MM.1S (cell line): ENCODE measurements at regions not wholly inside any gene's neighbourhood (a gene's known extent, or its start where the extent isn't known, plus 50 kb on each side); places are given as distances from the start of the nearest gene placed in this dataset.

Experiments
- DNase-seq: peaks from one replicate; pipeline ENCODE4 v3.0.0-alpha.2; 2015
- H2AFZ ChIP-seq: fragments of 300-600 bp; sonication (generic); 2 replicates; pipeline ENCODE4 v1.6.0; 2016; ENCODE audit warnings: antibody characterized with exemption, low read length
- H3F3A ChIP-seq: fragments of 300-600 bp; sonication (generic); 2 replicates; pipeline ENCODE4 v1.6.1; 2016; ENCODE audit warnings: mild to moderate bottlenecking, antibody characterized with exemption, low read length, moderate library complexity, mixed read lengths; ENCODE audit not compliant: insufficient read depth
- H3K27ac ChIP-seq: fragments of 300-600 bp; sonication (generic); 2 replicates; pipeline ENCODE4 v1.5.1; 2016; ENCODE audit warnings: mild to moderate bottlenecking, low read length
- H3K27me3 ChIP-seq: fragments of 300-600 bp; sonication (generic); replicated peaks from 2 replicates; pipeline ENCODE4 v1.6.0; 2016; ENCODE audit warnings: low read length; ENCODE audit not compliant: insufficient read depth
- H3K36me3 ChIP-seq: fragments of 300-600 bp; sonication (generic); replicated peaks from 2 replicates; pipeline ENCODE4 v1.6.1; 2016; ENCODE audit warnings: mild to moderate bottlenecking, low read length, mixed read lengths; ENCODE audit not compliant: insufficient read depth
- H3K4me1 ChIP-seq: fragments of 300-600 bp; sonication (generic); 2 replicates; pipeline ENCODE4 v1.6.1; 2016; ENCODE audit warnings: low read length, mixed read lengths
- H3K4me2 ChIP-seq: fragments of 300-600 bp; sonication (generic); 2 replicates; pipeline ENCODE4 v1.6.0; 2016; ENCODE audit warnings: low read depth, low read length
- H3K4me3 ChIP-seq: fragments of 300-600 bp; sonication (generic); 2 replicates; pipeline ENCODE4 v1.5.1; 2016; ENCODE audit warnings: low read length, mixed read lengths
- H3K79me2 ChIP-seq: fragments of 300-600 bp; sonication (generic); 2 replicates; pipeline ENCODE4 v1.6.1; 2016; ENCODE audit warnings: mixed run types, low read length, mixed read lengths
- H3K9ac ChIP-seq: fragments of 300-600 bp; sonication (generic); 2 replicates; pipeline ENCODE4 v1.6.1; 2016; ENCODE audit warnings: low read length, mixed read lengths
- H3K9me2 ChIP-seq: fragments of 300-600 bp; sonication (generic); replicated peaks from 2 replicates; pipeline ENCODE4 v1.6.1; 2016; ENCODE audit warnings: mild to moderate bottlenecking, low read length, mixed read lengths; ENCODE audit not compliant: insufficient read depth
- H3K9me3 ChIP-seq: fragments of 300-600 bp; sonication (generic); replicated peaks from 2 replicates; pipeline ENCODE4 v1.6.1; 2016; ENCODE audit warnings: mild to moderate bottlenecking, low read length, mixed read lengths; ENCODE audit not compliant: insufficient read depth
- H4K20me1 ChIP-seq: fragments of 300-600 bp; sonication (generic); 2 replicates; pipeline ENCODE4 v1.6.1; 2016; ENCODE audit warnings: mild to moderate bottlenecking, low read length, moderate library complexity, mixed read lengths; ENCODE audit not compliant: insufficient read depth
- EZH2 ChIP-seq: fragments of 300-600 bp; sonication (generic); optimal IDR thresholded peaks from 2 replicates; pipeline ENCODE3; 2017; ENCODE audit warnings: low read depth, mild to moderate bottlenecking, antibody characterized with exemption, low read length, mixed read lengths
- EZH2phosphoT487 ChIP-seq: fragments of 300-600 bp; sonication (generic); IDR thresholded peaks from 2 replicates; pipeline ENCODE4 v1.6.1; 2018; ENCODE audit warnings: antibody characterized with exemption, low read length
- TF ChIP-seq, protein P1 (sequence below): fragments of 300-600 bp; sonication (generic); IDR thresholded peaks from 2 replicates; pipeline ENCODE4 v1.5.1; 2016; ENCODE audit warnings: antibody characterized with exemption, low read length, mixed read lengths

DNA sequence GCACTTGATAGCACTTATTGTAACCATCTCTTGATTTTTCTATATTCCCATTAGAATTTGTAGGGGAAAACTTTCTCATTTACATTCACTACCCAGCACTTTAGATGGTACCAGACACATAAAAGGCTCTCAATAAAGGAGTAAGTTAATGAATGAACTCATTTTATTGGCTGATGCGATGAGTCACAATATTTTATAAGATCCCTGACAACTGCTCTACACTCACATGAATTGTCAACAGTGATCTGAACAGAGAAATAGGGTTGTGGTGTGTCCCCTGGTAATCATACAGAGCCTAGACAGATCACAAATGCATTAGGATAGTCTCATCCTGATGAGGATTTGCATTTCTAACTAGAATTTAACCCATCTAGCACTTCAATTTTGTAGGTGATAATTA, 567.6 kb upstream of the ARPP21 start:
- Histone ChIP-seq H3K27ac (no peak overlapping the region), H2AFZ (no peak overlapping the region), H3K36me3 (no peaks in the 10 kb centered on the region), H3K79me2 (no peaks in the 10 kb centered on the region), H4K20me1 (no peaks in the 10 kb centered on the region), H3K4me3 (no peak overlapping the region), H3K9me3 (no peaks in the 10 kb centered on the region), H3F3A (no peaks in the 10 kb centered on the region), H3K9me2 (no peaks in the 10 kb centered on the region), H3K4me2 (no peak overlapping the region), H3K27me3 (no peaks in the 10 kb centered on the region), H3K4me1 (no peaks in the 10 kb centered on the region), H3K9ac (no peak overlapping the region)
- no peak for DNase-seq
- TF ChIP-seq EZH2phosphoT487: no peak
- TF ChIP-seq, protein P1, sequence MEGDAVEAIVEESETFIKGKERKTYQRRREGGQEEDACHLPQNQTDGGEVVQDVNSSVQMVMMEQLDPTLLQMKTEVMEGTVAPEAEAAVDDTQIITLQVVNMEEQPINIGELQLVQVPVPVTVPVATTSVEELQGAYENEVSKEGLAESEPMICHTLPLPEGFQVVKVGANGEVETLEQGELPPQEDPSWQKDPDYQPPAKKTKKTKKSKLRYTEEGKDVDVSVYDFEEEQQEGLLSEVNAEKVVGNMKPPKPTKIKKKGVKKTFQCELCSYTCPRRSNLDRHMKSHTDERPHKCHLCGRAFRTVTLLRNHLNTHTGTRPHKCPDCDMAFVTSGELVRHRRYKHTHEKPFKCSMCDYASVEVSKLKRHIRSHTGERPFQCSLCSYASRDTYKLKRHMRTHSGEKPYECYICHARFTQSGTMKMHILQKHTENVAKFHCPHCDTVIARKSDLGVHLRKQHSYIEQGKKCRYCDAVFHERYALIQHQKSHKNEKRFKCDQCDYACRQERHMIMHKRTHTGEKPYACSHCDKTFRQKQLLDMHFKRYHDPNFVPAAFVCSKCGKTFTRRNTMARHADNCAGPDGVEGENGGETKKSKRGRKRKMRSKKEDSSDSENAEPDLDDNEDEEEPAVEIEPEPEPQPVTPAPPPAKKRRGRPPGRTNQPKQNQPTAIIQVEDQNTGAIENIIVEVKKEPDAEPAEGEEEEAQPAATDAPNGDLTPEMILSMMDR: no peak
- TF ChIP-seq EZH2: no peak

DNA sequence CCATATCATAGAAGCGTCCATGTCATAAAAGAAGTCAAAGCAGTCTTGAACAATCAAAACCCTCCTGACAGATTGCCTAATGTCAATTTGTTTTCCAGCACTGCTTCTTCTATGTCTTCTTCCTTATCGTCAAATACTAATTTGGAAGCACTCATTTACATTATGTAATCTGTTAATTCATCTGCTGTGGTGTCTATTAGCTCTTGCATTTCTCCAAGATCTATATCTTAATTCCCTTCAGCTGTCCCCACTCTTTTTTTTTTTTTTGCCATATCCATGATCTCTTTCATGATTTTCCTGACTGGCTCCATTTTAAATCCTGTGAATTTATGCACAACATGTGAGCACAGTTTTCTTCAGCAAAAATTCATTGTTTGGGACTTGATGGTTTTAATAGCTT, 560.5 kb upstream of the ARPP21 start:
- Histone ChIP-seq H3K4me1 (no peaks in the 10 kb centered on the region), H4K20me1 (no peaks in the 10 kb centered on the region), H3K36me3 (no peaks in the 10 kb centered on the region), H3F3A (no peaks in the 10 kb centered on the region), H2AFZ (no peak overlapping the region), H3K27ac (no peak overlapping the region), H3K9ac (no peak overlapping the region), H3K4me2 (no peak overlapping the region), H3K9me2 (no peaks in the 10 kb centered on the region), H3K27me3 (no peaks in the 10 kb centered on the region), H3K9me3 (no peaks in the 10 kb centered on the region), H3K79me2 (no peaks in the 10 kb centered on the region), H3K4me3 (no peak overlapping the region)
- TF ChIP-seq EZH2phosphoT487 (no peak), EZH2 (no peak)
- TF ChIP-seq, protein P1: no peak
- no peak for DNase-seq

DNA sequence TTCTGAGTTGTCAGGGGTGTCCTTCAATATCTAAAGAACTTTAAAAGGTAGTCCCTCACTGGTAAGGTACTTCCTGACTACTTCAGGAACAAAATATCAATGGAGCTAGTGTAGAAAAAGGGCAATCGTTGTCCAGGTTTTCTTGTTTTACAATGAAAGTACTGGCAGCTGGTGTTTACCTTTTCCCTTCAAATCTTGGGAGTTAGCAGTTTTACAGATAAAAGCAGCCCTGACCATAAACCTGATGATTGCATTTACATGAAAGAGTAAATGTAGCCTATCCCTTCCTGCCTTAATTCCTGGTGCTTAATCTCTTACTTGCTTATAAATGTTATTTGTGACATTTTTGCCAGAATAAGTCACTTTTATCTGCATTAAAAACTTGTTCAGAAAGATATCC, 559.9 kb upstream of the ARPP21 start:
- TF ChIP-seq EZH2: no peak
- no peak for TF ChIP-seq EZH2phosphoT487
- TF ChIP-seq, protein P1: no peak
- H3K9me3 ChIP-seq: no peaks in the 10 kb centered on the region
- no peaks in the 10 kb centered on the region for H3K4me1 ChIP-seq
- no peak overlapping the region for H3K27ac ChIP-seq
- no peaks in the 10 kb centered on the region for H4K20me1 ChIP-seq
- H3F3A ChIP-seq: no peaks in the 10 kb centered on the region
- no peak overlapping the region for H3K4me3 ChIP-seq
- H3K36me3 ChIP-seq: no peaks in the 10 kb centered on the region
- no peak for DNase-seq
- H3K9me2 ChIP-seq: no peaks in the 10 kb centered on the region
- no peaks in the 10 kb centered on the region for H3K79me2 ChIP-seq
- H3K4me2 ChIP-seq: no peak overlapping the region
- no peaks in the 10 kb centered on the region for H3K27me3 ChIP-seq
- H2AFZ ChIP-seq: no peak overlapping the region
- no peak overlapping the region for H3K9ac ChIP-seq
